GM23338 (cell line): ENCODE measurements at regions not wholly inside any gene's neighbourhood (a gene's known extent, or its start where the extent isn't known, plus 50 kb on each side); places are given as distances from the start of the nearest gene placed in this dataset.

ENCODE experiments used
- CREB1 ChIP-seq: fragments of 250-450 bp; sonication (Bioruptor Pico); IDR thresholded peaks from 2 replicates; pipeline ENCODE4 v1.5.0; 2020; ENCODE audit warnings: low read depth, mild to moderate bottlenecking, moderate library complexity
- CTCF ChIP-seq, 2 experiments: fragments of 200-600 bp in 1 of 2; sonication (generic) in 1 of 2; conservative IDR thresholded peaks; 2 replicates each; pipeline versions ENCODE4 v1.5.1 to v1.6.1; 2016 to 2017; ENCODE audit warnings: antibody characterized with exemption in 2 of 2, low read depth in 2 of 2, mild to moderate bottlenecking in 2 of 2, moderate library complexity in 1 of 2
- EZH2 ChIP-seq: fragments of 200-600 bp; sonication (generic); IDR thresholded peaks from one replicate; pipeline ENCODE4 v1.8.0; 2017; ENCODE audit warnings: antibody characterized with exemption, mild to moderate bottlenecking, low read depth; ENCODE audit not compliant: unreplicated experiment
- EZH2phosphoT487 ChIP-seq: fragments of 200-600 bp; sonication (generic); IDR thresholded peaks from one replicate; pipeline ENCODE4 v1.8.1; 2018; ENCODE audit warnings: antibody characterized with exemption; ENCODE audit not compliant: unreplicated experiment
- NANOG ChIP-seq: IDR thresholded peaks from 2 replicates; pipeline ENCODE4 v1.6.1; 2016; ENCODE audit warnings: antibody characterized with exemption, borderline replicate concordance
- POLR2AphosphoS5 ChIP-seq: IDR thresholded peaks from 2 replicates; pipeline ENCODE4 v1.6.1; 2016; ENCODE audit warnings: antibody characterized with exemption, low read depth
- REST ChIP-seq: IDR thresholded peaks from one replicate; pipeline ENCODE4 v1.6.1; 2018; ENCODE audit warnings: antibody characterized with exemption; ENCODE audit not compliant: unreplicated experiment
- TF ChIP-seq, protein P1 (sequence below): fragments of 250-450 bp; sonication (Bioruptor Pico); IDR thresholded peaks from 2 replicates; pipeline ENCODE4 v1.5.0; 2020; ENCODE audit warnings: mild to moderate bottlenecking, moderate library complexity

DNA sequence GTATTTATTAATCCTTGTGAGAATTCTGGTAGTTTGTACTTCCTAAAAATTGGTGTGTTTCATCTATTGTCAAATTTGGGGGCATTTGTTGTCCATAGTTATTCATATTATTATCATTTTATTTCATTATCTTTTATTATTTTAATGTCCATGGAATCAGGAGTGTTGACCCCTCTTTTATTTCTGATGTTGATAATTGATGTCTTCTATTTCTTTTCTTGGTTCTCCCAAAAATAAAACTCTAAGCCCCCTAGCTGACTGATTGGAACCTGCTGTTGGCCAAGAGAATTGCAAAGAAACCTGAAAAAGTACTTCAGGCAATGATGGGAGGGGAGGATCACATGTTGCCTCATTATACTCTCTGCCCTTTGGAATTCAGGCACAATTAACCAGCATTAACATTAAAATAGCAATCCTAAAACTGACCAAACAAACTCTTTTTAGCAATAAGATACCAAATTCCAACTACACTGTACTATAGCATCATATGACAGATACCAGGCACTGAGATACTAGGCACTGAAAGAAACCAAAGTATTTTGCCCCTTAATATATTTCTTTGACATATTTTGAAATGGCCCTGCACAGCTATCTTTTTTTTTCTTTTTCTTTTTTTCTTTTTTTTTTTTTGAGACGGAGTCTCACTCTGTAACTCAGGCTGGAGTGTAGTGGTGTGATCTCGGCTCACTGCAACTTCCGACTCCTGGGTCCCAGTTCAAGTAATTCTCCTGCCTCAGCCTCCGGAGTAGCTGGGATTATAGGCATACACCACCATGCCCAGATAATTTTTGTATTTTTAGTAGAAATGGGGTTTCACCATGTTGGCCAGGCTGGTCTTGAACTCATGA, 1097.2 kb upstream of the CNTNAP5 start:
- TF ChIP-seq REST, result no peak
- TF ChIP-seq, protein P1, sequence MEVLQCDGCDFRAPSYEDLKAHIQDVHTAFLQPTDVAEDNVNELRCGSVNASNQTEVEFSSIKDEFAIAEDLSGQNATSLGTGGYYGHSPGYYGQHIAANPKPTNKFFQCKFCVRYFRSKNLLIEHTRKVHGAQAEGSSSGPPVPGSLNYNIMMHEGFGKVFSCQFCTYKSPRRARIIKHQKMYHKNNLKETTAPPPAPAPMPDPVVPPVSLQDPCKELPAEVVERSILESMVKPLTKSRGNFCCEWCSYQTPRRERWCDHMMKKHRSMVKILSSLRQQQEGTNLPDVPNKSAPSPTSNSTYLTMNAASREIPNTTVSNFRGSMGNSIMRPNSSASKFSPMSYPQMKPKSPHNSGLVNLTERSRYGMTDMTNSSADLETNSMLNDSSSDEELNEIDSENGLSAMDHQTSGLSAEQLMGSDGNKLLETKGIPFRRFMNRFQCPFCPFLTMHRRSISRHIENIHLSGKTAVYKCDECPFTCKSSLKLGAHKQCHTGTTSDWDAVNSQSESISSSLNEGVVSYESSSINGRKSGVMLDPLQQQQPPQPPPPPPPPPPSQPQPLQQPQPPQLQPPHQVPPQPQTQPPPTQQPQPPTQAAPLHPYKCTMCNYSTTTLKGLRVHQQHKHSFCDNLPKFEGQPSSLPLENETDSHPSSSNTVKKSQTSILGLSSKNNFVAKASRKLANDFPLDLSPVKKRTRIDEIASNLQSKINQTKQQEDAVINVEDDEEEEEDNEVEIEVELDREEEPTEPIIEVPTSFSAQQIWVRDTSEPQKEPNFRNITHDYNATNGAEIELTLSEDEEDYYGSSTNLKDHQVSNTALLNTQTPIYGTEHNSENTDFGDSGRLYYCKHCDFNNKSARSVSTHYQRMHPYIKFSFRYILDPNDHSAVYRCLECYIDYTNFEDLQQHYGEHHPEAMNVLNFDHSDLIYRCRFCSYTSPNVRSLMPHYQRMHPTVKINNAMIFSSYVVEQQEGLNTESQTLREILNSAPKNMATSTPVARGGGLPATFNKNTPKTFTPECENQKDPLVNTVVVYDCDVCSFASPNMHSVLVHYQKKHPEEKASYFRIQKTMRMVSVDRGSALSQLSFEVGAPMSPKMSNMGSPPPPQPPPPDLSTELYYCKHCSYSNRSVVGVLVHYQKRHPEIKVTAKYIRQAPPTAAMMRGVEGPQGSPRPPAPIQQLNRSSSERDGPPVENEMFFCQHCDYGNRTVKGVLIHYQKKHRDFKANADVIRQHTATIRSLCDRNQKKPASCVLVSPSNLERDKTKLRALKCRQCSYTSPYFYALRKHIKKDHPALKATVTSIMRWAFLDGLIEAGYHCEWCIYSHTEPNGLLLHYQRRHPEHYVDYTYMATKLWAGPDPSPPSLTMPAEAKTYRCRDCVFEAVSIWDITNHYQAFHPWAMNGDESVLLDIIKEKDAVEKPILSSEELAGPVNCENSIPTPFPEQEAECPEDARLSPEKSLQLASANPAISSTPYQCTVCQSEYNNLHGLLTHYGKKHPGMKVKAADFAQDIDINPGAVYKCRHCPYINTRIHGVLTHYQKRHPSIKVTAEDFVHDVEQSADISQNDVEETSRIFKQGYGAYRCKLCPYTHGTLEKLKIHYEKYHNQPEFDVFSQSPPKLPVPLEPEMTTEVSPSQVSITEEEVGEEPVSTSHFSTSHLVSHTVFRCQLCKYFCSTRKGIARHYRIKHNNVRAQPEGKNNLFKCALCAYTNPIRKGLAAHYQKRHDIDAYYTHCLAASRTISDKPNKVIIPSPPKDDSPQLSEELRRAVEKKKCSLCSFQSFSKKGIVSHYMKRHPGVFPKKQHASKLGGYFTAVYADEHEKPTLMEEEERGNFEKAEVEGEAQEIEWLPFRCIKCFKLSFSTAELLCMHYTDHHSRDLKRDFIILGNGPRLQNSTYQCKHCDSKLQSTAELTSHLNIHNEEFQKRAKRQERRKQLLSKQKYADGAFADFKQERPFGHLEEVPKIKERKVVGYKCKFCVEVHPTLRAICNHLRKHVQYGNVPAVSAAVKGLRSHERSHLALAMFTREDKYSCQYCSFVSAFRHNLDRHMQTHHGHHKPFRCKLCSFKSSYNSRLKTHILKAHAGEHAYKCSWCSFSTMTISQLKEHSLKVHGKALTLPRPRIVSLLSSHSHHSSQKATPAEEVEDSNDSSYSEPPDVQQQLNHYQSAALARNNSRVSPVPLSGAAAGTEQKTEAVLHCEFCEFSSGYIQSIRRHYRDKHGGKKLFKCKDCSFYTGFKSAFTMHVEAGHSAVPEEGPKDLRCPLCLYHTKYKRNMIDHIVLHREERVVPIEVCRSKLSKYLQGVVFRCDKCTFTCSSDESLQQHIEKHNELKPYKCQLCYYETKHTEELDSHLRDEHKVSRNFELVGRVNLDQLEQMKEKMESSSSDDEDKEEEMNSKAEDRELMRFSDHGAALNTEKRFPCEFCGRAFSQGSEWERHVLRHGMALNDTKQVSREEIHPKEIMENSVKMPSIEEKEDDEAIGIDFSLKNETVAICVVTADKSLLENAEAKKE (CRISPR knock-in tag), result no peak
- TF ChIP-seq CREB1 (CRISPR knock-in tag), result no peak
- peak; percentile 6 to 34; a peak in 2 of 4 replicates for TF ChIP-seq CTCF (conservative IDR thresholded peaks at IDR 0.05; ENCODE audit: low read depth in 2 of 2)
- peak; percentile 50; the same call in 1 of the 2 replicates for TF ChIP-seq NANOG
- no peak for TF ChIP-seq EZH2
- TF ChIP-seq POLR2AphosphoS5, result no peak
- no peak for TF ChIP-seq EZH2phosphoT487
